IMR-90 (cell line): ENCODE measurements at regions not wholly inside any gene's neighbourhood (a gene's known extent, or its start where the extent isn't known, plus 50 kb on each side); places are given as distances from the start of the nearest gene placed in this dataset.

Source experiments
- ATAC-seq: fragments of 200-7000 bp; cut with Tn5 transposase; 2 replicates; pipeline ENCODE4 v1.9.1; 2020; ENCODE audit warnings: low read depth, mild to moderate bottlenecking, moderate library complexity
- BruUV-seq: library from RNA; stranded (reverse); fragments of 400-500 nt; replicated peaks from 2 replicates; lab custom pipeline; 2021; lab: Mats Ljungman, UMichigan
- CTCF ChIA-PET: fragments of 300-600 bp; formaldehyde crosslinking; extraction: SDS; loops from one replicate; lab custom pipeline; 2021; ENCODE audit warnings: antibody characterized with exemption; lab: Yijun Ruan, JAX
- POLR2A ChIA-PET: fragments of 300-600 bp; sonication (Branson Sonifier 250); formaldehyde crosslinking; loops from one replicate; lab custom pipeline; 2022; ENCODE audit warnings: antibody characterized with exemption; ENCODE audit not compliant: unreplicated experiment; lab: Charles Lee
- DNase-seq: peaks from one replicate; pipeline ENCODE4 v3.0.0; 2013
- H2AFZ ChIP-seq: replicated peaks from 2 replicates; pipeline ENCODE3; 2013; ENCODE audit warnings: low read length, mild to moderate bottlenecking; ENCODE audit not compliant: poor library complexity
- H2AK5ac ChIP-seq: 2 replicates; pipeline ENCODE4 v1.6.1; 2013; ENCODE audit warnings: low read depth, low read length, inconsistent platforms
- H2AK9ac ChIP-seq: replicated peaks from 2 replicates; pipeline ENCODE3; 2013; ENCODE audit warnings: mild to moderate bottlenecking, low read depth, low read length, moderate library complexity; ENCODE audit not compliant: poor library complexity
- H2BK120ac ChIP-seq: 2 replicates; pipeline ENCODE4 v1.6.1; 2013; ENCODE audit warnings: low read depth, low read length, inconsistent platforms
- H2BK15ac ChIP-seq: 3 replicates; pipeline ENCODE4 v1.6.1; 2013; ENCODE audit warnings: low read depth, low read length, inconsistent platforms
- H2BK20ac ChIP-seq: 2 replicates; pipeline ENCODE4 v1.6.1; 2013; ENCODE audit warnings: low read depth, mild to moderate bottlenecking, inconsistent platforms, low read length, moderate library complexity
- H2BK5ac ChIP-seq: 2 replicates; pipeline ENCODE4 v1.6.1; 2013; ENCODE audit warnings: mild to moderate bottlenecking, low read depth, low read length, inconsistent platforms; ENCODE audit not compliant: poor library complexity, severe bottlenecking
- H3K14ac ChIP-seq: replicated peaks from 2 replicates; pipeline ENCODE4 v1.6.1; 2013; ENCODE audit warnings: low read depth, low read length, inconsistent platforms
- H3K18ac ChIP-seq: 2 replicates; pipeline ENCODE4 v1.6.1; 2013; ENCODE audit warnings: low read depth, low read length, control low read depth
- H3K23ac ChIP-seq: 2 replicates; pipeline ENCODE4 v1.6.1; 2013; ENCODE audit warnings: low read depth, low read length, inconsistent platforms
- H3K27ac ChIP-seq: 2 replicates; pipeline ENCODE4 v1.5.1; 2013; ENCODE audit warnings: mild to moderate bottlenecking, control low read depth, low read length; ENCODE audit not compliant: insufficient read depth
- H3K27me3 ChIP-seq: 2 replicates; pipeline ENCODE4 v1.6.1; 2013; ENCODE audit warnings: low read length; ENCODE audit not compliant: control insufficient read depth, insufficient read depth
- H3K36me3 ChIP-seq: 2 replicates; pipeline ENCODE4 v1.6.1; 2013; ENCODE audit warnings: low read length, mixed read lengths; ENCODE audit not compliant: control insufficient read depth, insufficient read depth
- H3K4ac ChIP-seq: 2 replicates; pipeline ENCODE4 v1.6.1; 2013; ENCODE audit warnings: low read depth, low read length, inconsistent platforms
- H3K4me1 ChIP-seq: 2 replicates; pipeline ENCODE4 v1.6.1; 2013; ENCODE audit warnings: low read length, mixed read lengths; ENCODE audit not compliant: control insufficient read depth, insufficient read depth
- H3K4me2 ChIP-seq: 2 replicates; pipeline ENCODE4 v1.6.1; 2013; ENCODE audit warnings: low read depth, mild to moderate bottlenecking, control low read depth, low read length, moderate library complexity
- H3K4me3 ChIP-seq: 2 replicates; pipeline ENCODE4 v1.5.1; 2013; ENCODE audit warnings: low read depth, mild to moderate bottlenecking, control low read depth, low read length, moderate library complexity; ENCODE audit not compliant: insufficient read depth
- H3K56ac ChIP-seq: 2 replicates; pipeline ENCODE4 v1.6.1; 2013; ENCODE audit warnings: low read length, inconsistent platforms; ENCODE audit not compliant: insufficient read depth; ENCODE audit errors: extremely low read depth
- H3K79me1 ChIP-seq, 2 experiments: 2 replicates each; pipeline ENCODE4 v1.6.1; 2013; ENCODE audit warnings: low read length in 2 of 2, inconsistent platforms in 1 of 2, low read depth in 1 of 2
- H3K9ac ChIP-seq: 2 replicates; pipeline ENCODE4 v1.6.1; 2013; ENCODE audit warnings: low read depth, low read length, control low read depth
- H3K9me1 ChIP-seq: 2 replicates; pipeline ENCODE4 v1.6.1; 2013; ENCODE audit warnings: low read length, inconsistent platforms; ENCODE audit not compliant: insufficient read depth
- H3K9me3 ChIP-seq: 2 replicates; pipeline ENCODE4 v1.6.1; 2013; ENCODE audit warnings: low read length; ENCODE audit not compliant: control insufficient read depth, insufficient read depth
- H4K20me1 ChIP-seq: 2 replicates; pipeline ENCODE4 v1.6.1; 2013; ENCODE audit warnings: low read length, inconsistent platforms; ENCODE audit not compliant: insufficient read depth
- H4K5ac ChIP-seq: 2 replicates; pipeline ENCODE4 v1.6.1; 2013; ENCODE audit warnings: mild to moderate bottlenecking, low read depth, low read length, control low read depth
- H4K8ac ChIP-seq, 2 experiments: 2 replicates each; pipeline ENCODE4 v1.6.1; 2013; ENCODE audit warnings: low read depth in 2 of 2, low read length in 2 of 2, control low read depth in 1 of 2, inconsistent platforms in 1 of 2
- H4K91ac ChIP-seq: 2 replicates; pipeline ENCODE4 v1.6.1; 2013; ENCODE audit warnings: low read depth, low read length, inconsistent platforms; ENCODE audit not compliant: insufficient read depth
- FOS ChIP-seq: fragments of 150-350 bp; IDR thresholded peaks from 2 replicates; pipeline ENCODE4 v1.6.1; 2016; ENCODE audit warnings: low read depth, low read length
- MAZ ChIP-seq: IDR thresholded peaks from 2 replicates; pipeline ENCODE4 v1.6.1; 2012; ENCODE audit warnings: low read depth, mild to moderate bottlenecking, low read length, improper control_type of control experiment, moderate library complexity, borderline replicate concordance
- MXI1 ChIP-seq: IDR thresholded peaks from 2 replicates; pipeline ENCODE4 v1.6.1; 2012; ENCODE audit warnings: low read depth, mild to moderate bottlenecking, low read length, moderate library complexity, borderline replicate concordance
- POLR2A ChIP-seq: IDR thresholded peaks from 2 replicates; pipeline ENCODE4 v1.6.1; 2012; ENCODE audit warnings: mild to moderate bottlenecking, low read depth, low read length
- SMC3 ChIP-seq: fragments of 150-350 bp; IDR thresholded peaks from 2 replicates; pipeline ENCODE4 v1.6.1; 2016; ENCODE audit warnings: low read depth, mild to moderate bottlenecking, antibody characterized with exemption, low read length, moderate library complexity
- WGBS, 2 experiments: methylation state at CpG; one replicate each; pipeline versions ENCODE4 v1.1.5 to v1.1.7; 2013; ENCODE audit warnings: missing lambda C conversion rate in 2 of 2; ENCODE audit not compliant: insufficient read length in 1 of 2; ENCODE audit errors: extremely low coverage in 2 of 2; 5-methylcytosine and 5-hydroxymethylcytosine counted together
- dilution Hi-C: fragments of 300-500 bp; cut with HindIII; formaldehyde crosslinking; loops from one replicate; pipeline ENCODE4 v1.14.3; 2018; ENCODE audit warnings: low sequenced_read_pairs; ENCODE audit not compliant: unreplicated experiment
- in situ Hi-C: fragments of 300-500 bp; cut with MboI; formaldehyde crosslinking; loops from 3 replicates; pipeline ENCODE4 v1.14.3; 2019; ENCODE audit warnings: low sequenced_read_pairs, inconsistent platforms, mixed read lengths
- intact Hi-C: fragments of 100-400 bp; cut with micrococcal nuclease; formaldehyde crosslinking; loops from 2 replicates; pipeline ENCODE4 v1.10.0; 2022
- TF ChIP-seq, protein P1 (sequence below): fragments of 150-350 bp; IDR thresholded peaks from 2 replicates; pipeline ENCODE4 v1.6.1; 2017; ENCODE audit warnings: mild to moderate bottlenecking, antibody characterized with exemption, low read length, low read depth

DNA sequence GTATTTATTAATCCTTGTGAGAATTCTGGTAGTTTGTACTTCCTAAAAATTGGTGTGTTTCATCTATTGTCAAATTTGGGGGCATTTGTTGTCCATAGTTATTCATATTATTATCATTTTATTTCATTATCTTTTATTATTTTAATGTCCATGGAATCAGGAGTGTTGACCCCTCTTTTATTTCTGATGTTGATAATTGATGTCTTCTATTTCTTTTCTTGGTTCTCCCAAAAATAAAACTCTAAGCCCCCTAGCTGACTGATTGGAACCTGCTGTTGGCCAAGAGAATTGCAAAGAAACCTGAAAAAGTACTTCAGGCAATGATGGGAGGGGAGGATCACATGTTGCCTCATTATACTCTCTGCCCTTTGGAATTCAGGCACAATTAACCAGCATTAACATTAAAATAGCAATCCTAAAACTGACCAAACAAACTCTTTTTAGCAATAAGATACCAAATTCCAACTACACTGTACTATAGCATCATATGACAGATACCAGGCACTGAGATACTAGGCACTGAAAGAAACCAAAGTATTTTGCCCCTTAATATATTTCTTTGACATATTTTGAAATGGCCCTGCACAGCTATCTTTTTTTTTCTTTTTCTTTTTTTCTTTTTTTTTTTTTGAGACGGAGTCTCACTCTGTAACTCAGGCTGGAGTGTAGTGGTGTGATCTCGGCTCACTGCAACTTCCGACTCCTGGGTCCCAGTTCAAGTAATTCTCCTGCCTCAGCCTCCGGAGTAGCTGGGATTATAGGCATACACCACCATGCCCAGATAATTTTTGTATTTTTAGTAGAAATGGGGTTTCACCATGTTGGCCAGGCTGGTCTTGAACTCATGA is 1097.2 kb upstream of the CNTNAP5 start:
- H2BK15ac ChIP-seq = no peak overlapping the region
- H2AK9ac ChIP-seq = no peak overlapping the region
- H3K4me1 ChIP-seq = no peaks in the 10 kb centered on the region
- H3K36me3 ChIP-seq = no peaks in the 10 kb centered on the region
- in situ Hi-C loops = no loop called here
- no peak overlapping the region for H2BK120ac ChIP-seq
- H3K9ac ChIP-seq = no peak overlapping the region
- H4K5ac ChIP-seq = no peak overlapping the region
- dilution Hi-C loops = no loop called here
- H3K79me1 ChIP-seq = no peaks in the 10 kb centered on the region
- intact Hi-C loops = no loop called here
- no peak for DNase-seq
- H2BK20ac ChIP-seq = no peak overlapping the region
- H3K56ac ChIP-seq = no peak overlapping the region
- no peak overlapping the region for H3K27ac ChIP-seq
- no peak overlapping the region for H3K18ac ChIP-seq
- no peak overlapping the region for H2AFZ ChIP-seq
- no peak for ATAC-seq
- H3K9me1 ChIP-seq = no peaks in the 10 kb centered on the region
- no peaks in the 10 kb centered on the region for H3K27me3 ChIP-seq
- no peak overlapping the region for H3K4me3 ChIP-seq
- no peak overlapping the region for H3K4me2 ChIP-seq
- ChIA-PET CTCF (no interaction called here), POLR2A (no interaction called here)
- no CpG with 5 or more reads among the region's 4 CpGs for WGBS, 2 experiments
- H4K91ac ChIP-seq = no peak overlapping the region
- H2AK5ac ChIP-seq = no peak overlapping the region
- H3K14ac ChIP-seq = no peak overlapping the region
- H4K20me1 ChIP-seq = no peaks in the 10 kb centered on the region
- TF ChIP-seq, protein P1, sequence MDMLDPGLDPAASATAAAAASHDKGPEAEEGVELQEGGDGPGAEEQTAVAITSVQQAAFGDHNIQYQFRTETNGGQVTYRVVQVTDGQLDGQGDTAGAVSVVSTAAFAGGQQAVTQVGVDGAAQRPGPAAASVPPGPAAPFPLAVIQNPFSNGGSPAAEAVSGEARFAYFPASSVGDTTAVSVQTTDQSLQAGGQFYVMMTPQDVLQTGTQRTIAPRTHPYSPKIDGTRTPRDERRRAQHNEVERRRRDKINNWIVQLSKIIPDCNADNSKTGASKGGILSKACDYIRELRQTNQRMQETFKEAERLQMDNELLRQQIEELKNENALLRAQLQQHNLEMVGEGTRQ = no peak
- TF ChIP-seq SMC3 (no peak), POLR2A (no peak), MAZ (no peak), FOS (no peak), MXI1 (no peak)
- H2BK5ac ChIP-seq = no peak overlapping the region
- no peak overlapping the region for H4K8ac ChIP-seq
- H3K4ac ChIP-seq = no peak overlapping the region
- peaks cover 12% of the 10 kb centered on the region for H3K9me3 ChIP-seq
- BruUV-seq = no TSS peak
- no peak overlapping the region for H3K23ac ChIP-seq
